ENCODE measurements at regions not wholly inside any gene's neighbourhood (a gene's known extent, or its start where the extent isn't known, plus 50 kb on each side); places are given as distances from the start of the nearest gene placed in this dataset.

GRCh38 chr6:169906004-169906687 lies 154.7 kb downstream of the ERMARD start:
- Mint-ChIP-seq H3K27me3 (no peaks in the 10 kb centered on the region), H3K9me3 (peaks cover 13% of the 10 kb centered on the region), H3K4me1 (ENCODE audit: low read depth) (no peaks in the 10 kb centered on the region), H3K4me3 (no peak overlapping the region), H3K36me3 (ENCODE audit: low read depth) (no peaks in the 10 kb centered on the region), H3K27ac (no peak overlapping the region)
- intact Hi-C loops (cut with micrococcal nuclease), result no loop called here

- Mint-ChIP-seq H3K4me3 (no peak overlapping the region), H3K27ac (no peak overlapping the region), H3K4me1 (ENCODE audit: low read depth) (no peaks in the 10 kb centered on the region), H3K9me3 (peaks cover 19% of the 10 kb centered on the region), H3K27me3 (no peaks in the 10 kb centered on the region), H3K36me3 (ENCODE audit: low read depth) (no peaks in the 10 kb centered on the region)
- intact Hi-C loops (cut with micrococcal nuclease), result no loop called here
Measured at GRCh38 chr6:169905041-169905807, 153.8 kb downstream of the ERMARD start.

- no peak overlapping the region for H3K4me3 Mint-ChIP-seq
- H3K27me3 Mint-ChIP-seq, result no peaks in the 10 kb centered on the region
- no peaks in the 10 kb centered on the region for H3K4me1 Mint-ChIP-seq (ENCODE audit: low read depth)
- intact Hi-C loops (cut with micrococcal nuclease), result no loop called here
- H3K9me3 Mint-ChIP-seq, result peaks cover 19% of the 10 kb centered on the region
- no peak overlapping the region for H3K27ac Mint-ChIP-seq
- no peaks in the 10 kb centered on the region for H3K36me3 Mint-ChIP-seq (ENCODE audit: low read depth)
Measured at GRCh38 chr6:169904051-169904922, 152.9 kb downstream of the ERMARD start.

GRCh38 chr6:169903122-169903521 lies 151.7 kb downstream of the ERMARD start:
- Mint-ChIP-seq H3K27me3 (no peaks in the 10 kb centered on the region), H3K9me3 (peaks cover 19% of the 10 kb centered on the region), H3K4me1 (ENCODE audit: low read depth) (no peaks in the 10 kb centered on the region), H3K27ac (no peak overlapping the region), H3K4me3 (no peak overlapping the region), H3K36me3 (ENCODE audit: low read depth) (no peaks in the 10 kb centered on the region)
- intact Hi-C loops (cut with micrococcal nuclease), result no loop called here

- Mint-ChIP-seq H3K27ac (no peak overlapping the region), H3K9me3 (peaks cover 19% of the 10 kb centered on the region), H3K36me3 (ENCODE audit: low read depth) (no peaks in the 10 kb centered on the region), H3K27me3 (no peaks in the 10 kb centered on the region), H3K4me3 (no peak overlapping the region), H3K4me1 (ENCODE audit: low read depth) (no peaks in the 10 kb centered on the region)
- intact Hi-C loops (cut with micrococcal nuclease), result no loop called here
Measured at GRCh38 chr6:169902604-169903003, 151.2 kb downstream of the ERMARD start.

GRCh38 chr6:169902070-169902469 lies 150.6 kb downstream of the ERMARD start:
- H3K4me3 Mint-ChIP-seq, result no peak overlapping the region
- H3K27me3 Mint-ChIP-seq, result no peaks in the 10 kb centered on the region
- intact Hi-C loops (cut with micrococcal nuclease), result no loop called here
- no peaks in the 10 kb centered on the region for H3K4me1 Mint-ChIP-seq (ENCODE audit: low read depth)
- no peak overlapping the region for H3K27ac Mint-ChIP-seq
- H3K36me3 Mint-ChIP-seq (ENCODE audit: low read depth), result no peaks in the 10 kb centered on the region
- peaks cover 19% of the 10 kb centered on the region for H3K9me3 Mint-ChIP-seq

GRCh38 chr6:169899481-169900145 lies 148.2 kb downstream of the ERMARD start:
- Mint-ChIP-seq H3K27me3 (no peaks in the 10 kb centered on the region), H3K9me3 (peaks cover 19% of the 10 kb centered on the region), H3K4me3 (no peak overlapping the region), H3K27ac (no peak overlapping the region), H3K4me1 (ENCODE audit: low read depth) (no peaks in the 10 kb centered on the region), H3K36me3 (ENCODE audit: low read depth) (no peaks in the 10 kb centered on the region)
- intact Hi-C loops (cut with micrococcal nuclease), result no loop called here

GRCh38 chr6:169898788-169899480 lies 147.5 kb downstream of the ERMARD start:
- Mint-ChIP-seq H3K4me1 (ENCODE audit: low read depth) (no peaks in the 10 kb centered on the region), H3K36me3 (ENCODE audit: low read depth) (no peaks in the 10 kb centered on the region), H3K9me3 (peaks cover 19% of the 10 kb centered on the region), H3K27ac (no peak overlapping the region), H3K4me3 (no peak overlapping the region), H3K27me3 (no peaks in the 10 kb centered on the region)
- intact Hi-C loops (cut with micrococcal nuclease), result no loop called here

- Mint-ChIP-seq H3K9me3 (peaks cover 19% of the 10 kb centered on the region), H3K27me3 (no peaks in the 10 kb centered on the region), H3K27ac (no peak overlapping the region), H3K4me3 (no peak overlapping the region), H3K4me1 (ENCODE audit: low read depth) (no peaks in the 10 kb centered on the region), H3K36me3 (ENCODE audit: low read depth) (no peaks in the 10 kb centered on the region)
- intact Hi-C loops (cut with micrococcal nuclease), result no loop called here
Measured at GRCh38 chr6:169897601-169898358, 146.4 kb downstream of the ERMARD start.

- Mint-ChIP-seq H3K4me1 (ENCODE audit: low read depth) (no peaks in the 10 kb centered on the region), H3K4me3 (no peak overlapping the region), H3K27me3 (no peaks in the 10 kb centered on the region), H3K27ac (no peak overlapping the region), H3K36me3 (ENCODE audit: low read depth) (no peaks in the 10 kb centered on the region), H3K9me3 (peaks cover 13% of the 10 kb centered on the region)
- intact Hi-C loops (cut with micrococcal nuclease), result no loop called here
Measured at GRCh38 chr6:169896826-169897456, 145.5 kb downstream of the ERMARD start.

- peaks cover 7% of the 10 kb centered on the region for H3K9me3 Mint-ChIP-seq
- H3K4me1 Mint-ChIP-seq (ENCODE audit: low read depth), result no peaks in the 10 kb centered on the region
- no peak overlapping the region for H3K4me3 Mint-ChIP-seq
- H3K36me3 Mint-ChIP-seq (ENCODE audit: low read depth), result no peaks in the 10 kb centered on the region
- intact Hi-C loops (cut with micrococcal nuclease), result no loop called here
- no peaks in the 10 kb centered on the region for H3K27me3 Mint-ChIP-seq
- H3K27ac Mint-ChIP-seq, result no peak overlapping the region
Measured at GRCh38 chr6:169895926-169896761, 144.7 kb downstream of the ERMARD start.
